Trophoblast cell (in vitro differentiated cells and primary cell): ENCODE measurements at regions not wholly inside any gene's neighbourhood (a gene's known extent, or its start where the extent isn't known, plus 50 kb on each side); places are given as distances from the start of the nearest gene placed in this dataset.
A peak's percentile ranks its signal among the peaks of the same experiment; 100 is the strongest.

ENCODE experiments used
- DNase-seq, 2 donors: peaks; one replicate each; pipeline ENCODE4 v3.0.0-alpha.2; 2016
- H2AFZ ChIP-seq: 2 replicates; pipeline ENCODE4 v1.6.1; 2013; ENCODE audit warnings: low read length, moderate library complexity, mild to moderate bottlenecking; ENCODE audit not compliant: insufficient read depth, poor library complexity
- H2AK5ac ChIP-seq: 2 replicates; pipeline ENCODE4 v1.6.1; 2013; ENCODE audit warnings: mild to moderate bottlenecking, low read length
- H2BK120ac ChIP-seq: 2 replicates; pipeline ENCODE4 v1.6.1; 2013; ENCODE audit warnings: low read length, mild to moderate bottlenecking, moderate library complexity; ENCODE audit not compliant: insufficient read depth, poor library complexity
- H2BK12ac ChIP-seq: 2 replicates; pipeline ENCODE4 v1.6.1; 2013; ENCODE audit warnings: mild to moderate bottlenecking, low read length, moderate library complexity
- H2BK5ac ChIP-seq: 2 replicates; pipeline ENCODE4 v1.6.1; 2013; ENCODE audit warnings: low read length, low read depth, moderate library complexity, mild to moderate bottlenecking; ENCODE audit not compliant: poor library complexity
- H3K14ac ChIP-seq: 2 replicates; pipeline ENCODE4 v1.6.1; 2013; ENCODE audit warnings: mild to moderate bottlenecking, low read length
- H3K18ac ChIP-seq: 2 replicates; pipeline ENCODE4 v1.6.1; 2013; ENCODE audit warnings: mild to moderate bottlenecking, low read length
- H3K23ac ChIP-seq: 2 replicates; pipeline ENCODE4 v1.6.1; 2013; ENCODE audit warnings: low read length
- H3K27ac ChIP-seq: 2 replicates; pipeline ENCODE4 v1.5.1; 2013; ENCODE audit warnings: low read depth, mild to moderate bottlenecking, inconsistent platforms, low read length, moderate library complexity
- H3K27me3 ChIP-seq: 2 replicates; pipeline ENCODE4 v1.6.1; 2013; ENCODE audit warnings: inconsistent platforms, mild to moderate bottlenecking, low read length, moderate library complexity; ENCODE audit not compliant: insufficient read depth
- H3K36me3 ChIP-seq, 2 experiments: 1 replicate in 1 of 2; 2 replicates in 1 of 2; pipeline ENCODE4 v1.6.1; 2013; ENCODE audit warnings: low read length in 2 of 2, mild to moderate bottlenecking in 2 of 2, moderate library complexity in 1 of 2; ENCODE audit not compliant: insufficient read depth in 2 of 2, control insufficient read depth in 1 of 2
- H3K4ac ChIP-seq: 2 replicates; pipeline ENCODE4 v1.6.1; 2013; ENCODE audit warnings: low read depth, mild to moderate bottlenecking, low read length, moderate library complexity
- H3K4me1 ChIP-seq, 2 experiments: 1 replicate in 1 of 2; 2 replicates in 1 of 2; pipeline ENCODE4 v1.6.1; 2013; ENCODE audit warnings: low read length in 2 of 2, mild to moderate bottlenecking in 2 of 2, moderate library complexity in 1 of 2; ENCODE audit not compliant: insufficient read depth in 2 of 2, control insufficient read depth in 1 of 2
- H3K4me2 ChIP-seq: 2 replicates; pipeline ENCODE4 v1.6.1; 2013; ENCODE audit warnings: inconsistent platforms, mild to moderate bottlenecking, low read length, moderate library complexity
- H3K4me3 ChIP-seq: 2 replicates; pipeline ENCODE4 v1.5.1; 2013; ENCODE audit warnings: mild to moderate bottlenecking, low read depth, low read length, inconsistent platforms
- H3K79me1 ChIP-seq: one replicate; pipeline ENCODE4 v1.6.1; 2013; ENCODE audit warnings: low read length
- H3K79me2 ChIP-seq: 2 replicates; pipeline ENCODE4 v1.6.1; 2013; ENCODE audit warnings: low read length, mild to moderate bottlenecking; ENCODE audit not compliant: control insufficient read depth, insufficient read depth, poor library complexity
- H3K9ac ChIP-seq: 2 replicates; pipeline ENCODE4 v1.6.1; 2013; ENCODE audit warnings: mild to moderate bottlenecking, low read length
- H3K9me3 ChIP-seq: 2 replicates; pipeline ENCODE4 v1.6.1; 2013; ENCODE audit warnings: low read depth, mild to moderate bottlenecking, control low read depth, inconsistent platforms, low read length; ENCODE audit not compliant: insufficient read depth
- H4K12ac ChIP-seq: 2 replicates; pipeline ENCODE4 v1.6.1; 2013; ENCODE audit warnings: low read depth, mild to moderate bottlenecking, low read length, moderate library complexity
- H4K8ac ChIP-seq: 2 replicates; pipeline ENCODE4 v1.6.1; 2013; ENCODE audit warnings: low read depth, mild to moderate bottlenecking, low read length, moderate library complexity
- H4K91ac ChIP-seq: one replicate; pipeline ENCODE4 v1.6.1; 2013; ENCODE audit warnings: low read depth, mild to moderate bottlenecking, low read length, moderate library complexity
- WGBS: extraction: QIAGEN DNeasy Blood & Tissue Kit; methylation state at CpG from one replicate; pipeline ENCODE4 v1.1.7; 2013; ENCODE audit warnings: missing lambda C conversion rate; ENCODE audit not compliant: insufficient read length, insufficient coverage; ENCODE audit errors: extremely low coverage; 5-methylcytosine and 5-hydroxymethylcytosine counted together

DNA sequence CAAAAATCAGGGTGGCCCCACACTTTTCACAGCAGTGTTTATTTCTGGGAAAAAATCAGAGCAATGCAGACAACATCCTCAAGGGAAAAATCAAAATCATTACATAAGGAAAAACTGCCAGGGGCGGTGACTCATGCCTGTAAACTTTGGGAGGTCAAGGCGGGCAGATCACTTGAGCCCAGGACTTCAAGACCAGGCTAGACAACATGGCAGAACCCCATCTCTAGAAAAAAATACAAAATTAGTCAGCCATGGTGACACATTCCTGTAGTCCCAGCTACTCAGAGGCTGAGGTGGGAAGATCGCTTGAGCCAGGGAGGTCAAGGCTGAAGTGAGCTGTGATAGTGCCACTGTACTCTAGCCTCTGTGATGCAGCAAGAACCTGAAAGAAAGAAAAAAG lies 102.8 kb downstream of the NAF1 start:
- H3K9me3 ChIP-seq, result no peaks in the 10 kb centered on the region
- H3K9ac ChIP-seq, result no peak overlapping the region
- no peak overlapping the region for H2BK5ac ChIP-seq
- no peaks in the 10 kb centered on the region for H3K36me3 ChIP-seq
- H3K23ac ChIP-seq, result no peak overlapping the region
- H3K4me1 ChIP-seq, result no peaks in the 10 kb centered on the region
- H3K27me3 ChIP-seq, result no peaks in the 10 kb centered on the region
- no CpG with 5 or more reads among the region's 3 CpGs for WGBS
- H3K4me3 ChIP-seq, result no peak overlapping the region
- no peaks in the 10 kb centered on the region for H3K79me2 ChIP-seq
- no peak overlapping the region for H2AFZ ChIP-seq
- H3K4me2 ChIP-seq, result no peak overlapping the region
- H2BK12ac ChIP-seq, result no peak overlapping the region
- peak in 1 of 2 donors; percentile 18 for DNase-seq
- no peak overlapping the region for H2BK120ac ChIP-seq
- H3K27ac ChIP-seq, result no peak overlapping the region
- H2AK5ac ChIP-seq, result no peak overlapping the region
- H4K8ac ChIP-seq, result no peak overlapping the region
- H4K12ac ChIP-seq, result no peak overlapping the region
- no peak overlapping the region for H3K18ac ChIP-seq
- no peak overlapping the region for H3K14ac ChIP-seq
- H4K91ac ChIP-seq, result no peak overlapping the region
- H3K4ac ChIP-seq, result no peak overlapping the region
- H3K79me1 ChIP-seq, result no peaks in the 10 kb centered on the region

DNA sequence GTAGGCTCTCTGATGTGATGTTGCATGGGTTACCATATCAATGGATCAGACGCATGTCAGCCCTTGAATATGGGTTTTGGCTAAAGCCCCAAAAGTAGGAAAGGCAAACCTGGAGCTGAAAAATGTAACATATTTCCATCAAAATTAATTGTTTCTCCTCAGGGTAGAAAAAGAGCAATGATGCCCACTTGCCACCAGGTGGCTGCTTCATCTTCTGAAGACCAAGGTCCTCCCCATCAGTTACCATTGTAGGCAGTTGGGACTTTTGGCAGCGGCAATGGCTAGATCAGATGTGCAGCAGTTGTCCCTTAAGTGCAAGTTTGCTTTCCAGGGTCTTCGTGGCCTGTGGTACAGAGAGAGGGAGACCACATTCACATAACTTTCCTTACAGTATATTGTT lies 118.2 kb downstream of the NAF1 start:
- Histone ChIP-seq H3K27ac (no peak overlapping the region), H3K4me3 (no peak overlapping the region), H4K12ac (no peak overlapping the region), H3K9me3 (no peaks in the 10 kb centered on the region), H3K18ac (no peak overlapping the region), H2BK5ac (no peak overlapping the region), H3K9ac (no peak overlapping the region), H3K36me3 (no peaks in the 10 kb centered on the region), H2BK120ac (no peak overlapping the region), H3K23ac (no peak overlapping the region), H3K4me1 (no peaks in the 10 kb centered on the region), H4K91ac (no peak overlapping the region), H3K14ac (no peak overlapping the region), H3K4me2 (no peak overlapping the region), H2AFZ (no peak overlapping the region), H3K79me2 (no peaks in the 10 kb centered on the region), H4K8ac (no peak overlapping the region), H2AK5ac (no peak overlapping the region), H3K27me3 (no peaks in the 10 kb centered on the region), H3K79me1 (no peaks in the 10 kb centered on the region), H2BK12ac (no peak overlapping the region), H3K4ac (no peak overlapping the region)
- WGBS, result no CpG with 5 or more reads among the region's 3 CpGs
- DNase-seq, result peak in 1 of 2 donors; percentile 62

DNA sequence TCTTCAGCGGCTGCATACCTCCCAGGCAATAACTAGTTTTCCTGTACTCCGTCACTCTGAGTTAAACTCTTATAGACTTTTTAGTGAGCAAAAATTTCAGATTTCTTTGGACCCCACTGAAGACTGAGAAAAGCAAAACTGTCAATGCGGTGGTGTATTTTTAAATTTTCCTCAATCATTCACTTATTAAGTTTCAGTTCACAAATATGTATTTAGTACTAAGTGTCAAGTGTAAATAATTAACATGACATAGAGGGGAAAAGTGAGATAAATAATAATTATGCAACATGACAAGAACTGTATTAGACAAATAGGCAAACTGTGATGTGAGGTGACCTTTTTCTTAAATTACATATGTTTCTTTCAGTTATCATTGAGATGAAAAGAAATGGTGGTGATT lies 124.4 kb downstream of the NAF1 start:
- Histone ChIP-seq H3K79me1 (no peaks in the 10 kb centered on the region), H3K23ac (no peak overlapping the region), H3K4me2 (no peak overlapping the region), H3K18ac (no peak overlapping the region), H3K27ac (no peak overlapping the region), H4K12ac (no peak overlapping the region), H2AFZ (no peak overlapping the region), H3K4me3 (no peak overlapping the region), H2BK12ac (no peak overlapping the region), H4K91ac (no peak overlapping the region), H3K14ac (no peak overlapping the region), H2AK5ac (no peak overlapping the region), H3K9me3 (no peaks in the 10 kb centered on the region), H3K4ac (no peak overlapping the region), H3K79me2 (no peaks in the 10 kb centered on the region), H4K8ac (no peak overlapping the region), H3K27me3 (no peaks in the 10 kb centered on the region), H2BK5ac (no peak overlapping the region), H2BK120ac (no peak overlapping the region), H3K36me3 (no peaks in the 10 kb centered on the region), H3K4me1 (no peaks in the 10 kb centered on the region), H3K9ac (no peak overlapping the region)
- DNase-seq, result no peak
- no CpG with 5 or more reads among the region's 3 CpGs for WGBS

DNA sequence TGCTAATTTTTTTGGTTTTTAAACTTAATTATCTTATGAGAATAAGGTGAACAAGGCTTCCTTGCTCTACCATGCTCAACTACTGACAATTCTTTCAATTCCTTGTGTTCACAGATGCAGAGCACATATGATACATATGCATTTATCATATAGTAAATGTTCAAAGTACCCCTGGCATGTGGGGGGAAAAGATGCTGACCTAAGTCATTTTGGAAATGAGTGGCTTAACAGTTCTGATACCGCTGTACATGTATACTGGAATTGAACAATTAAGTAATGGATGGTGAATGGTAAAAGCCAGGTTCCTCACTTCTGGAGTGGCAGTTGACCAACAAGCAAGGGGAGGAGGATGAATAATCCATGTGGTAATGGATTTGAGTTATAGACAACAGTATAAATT lies 149.6 kb downstream of the NAF1 start:
- Histone ChIP-seq H3K27ac (no peak overlapping the region), H2BK120ac (no peak overlapping the region), H3K23ac (no peak overlapping the region), H2BK12ac (no peak overlapping the region), H2BK5ac (no peak overlapping the region), H3K9me3 (no peaks in the 10 kb centered on the region), H3K18ac (no peak overlapping the region), H3K27me3 (no peaks in the 10 kb centered on the region), H3K4me3 (no peak overlapping the region), H3K4ac (no peak overlapping the region), H3K79me1 (no peaks in the 10 kb centered on the region), H2AFZ (no peak overlapping the region), H2AK5ac (no peak overlapping the region), H3K9ac (no peak overlapping the region), H3K4me1 (no peaks in the 10 kb centered on the region), H4K8ac (no peak overlapping the region), H3K79me2 (no peaks in the 10 kb centered on the region), H3K36me3 (no peaks in the 10 kb centered on the region), H3K14ac (no peak overlapping the region), H3K4me2 (no peak overlapping the region), H4K91ac (no peak overlapping the region), H4K12ac (no peak overlapping the region)
- DNase-seq, result no peak
- WGBS, result no CpG with 5 or more reads among the region's 1 CpG
